HFF-Myc (cell line): ENCODE measurements at regions not wholly inside any gene's neighbourhood (a gene's known extent, or its start where the extent isn't known, plus 50 kb on each side); places are given as distances from the start of the nearest gene placed in this dataset.
A peak's percentile ranks its signal among the peaks of the same experiment; 100 is the strongest.

Experiments
- DNase-seq: peaks from one replicate; pipeline ENCODE4 v3.0.0-alpha.2; 2011; ENCODE audit warnings: low read depth; ENCODE audit errors: extremely low read depth
- H3K4me3 ChIP-seq: replicated peaks from 2 replicates; pipeline ENCODE4 v1.5.1; 2011; ENCODE audit warnings: low read depth, mild to moderate bottlenecking, control low read depth, low read length
- TF ChIP-seq, protein P1 (sequence below): IDR thresholded peaks from 2 replicates; pipeline ENCODE4 v1.5.1; 2012; ENCODE audit warnings: mild to moderate bottlenecking, low read depth, low read length, control low read depth; ENCODE audit errors: missing control alignments

DNA sequence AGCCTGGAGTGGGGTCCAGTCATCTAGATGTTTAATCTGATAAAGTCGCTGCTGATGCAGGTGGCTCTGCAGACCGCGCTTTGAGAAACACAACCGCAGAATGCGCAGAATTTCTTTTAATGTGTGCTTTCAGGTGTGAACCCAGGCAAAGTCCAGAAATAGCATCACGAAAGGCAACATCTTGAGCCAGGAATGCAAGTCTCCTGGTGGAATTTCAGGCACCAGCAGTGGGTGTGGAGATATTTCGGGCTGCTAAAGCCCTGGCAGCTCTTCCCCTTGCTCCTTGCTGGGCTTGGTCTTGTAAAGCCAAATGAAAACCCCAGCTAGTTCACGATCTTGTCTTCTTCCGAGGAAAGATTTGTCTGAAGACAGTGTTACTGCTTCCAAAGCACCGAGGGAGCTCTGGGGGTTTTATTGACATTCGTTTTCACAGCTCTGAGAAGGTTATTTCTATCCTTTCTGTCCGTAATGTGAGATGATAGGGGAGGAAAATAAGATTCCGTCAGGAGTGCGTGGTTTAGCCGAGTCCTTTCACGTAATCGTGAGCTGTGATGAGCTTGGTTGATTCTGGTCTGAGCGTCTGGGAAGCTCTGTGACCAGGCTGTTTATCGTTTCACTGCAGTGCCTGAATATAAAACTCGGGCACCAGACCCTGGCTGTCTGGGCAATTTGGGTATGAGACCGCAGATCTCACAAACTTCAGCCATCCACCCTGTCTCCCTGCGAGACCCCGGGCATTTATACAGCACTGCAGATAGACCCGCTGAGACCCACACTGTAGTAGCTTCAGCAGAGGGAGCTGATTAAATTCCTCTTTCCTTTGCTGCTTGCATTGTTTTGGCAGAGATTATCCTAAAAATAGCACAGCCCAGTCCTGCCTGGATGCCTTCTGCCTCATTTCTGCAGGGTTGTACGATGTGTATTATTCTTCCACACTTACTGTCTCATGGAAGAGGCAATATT lies 67.0 kb upstream of the SLC25A26 start:
- no peak for DNase-seq
- H3K4me3 ChIP-seq, result peak overlapping the region; percentile 28
- TF ChIP-seq, protein P1, sequence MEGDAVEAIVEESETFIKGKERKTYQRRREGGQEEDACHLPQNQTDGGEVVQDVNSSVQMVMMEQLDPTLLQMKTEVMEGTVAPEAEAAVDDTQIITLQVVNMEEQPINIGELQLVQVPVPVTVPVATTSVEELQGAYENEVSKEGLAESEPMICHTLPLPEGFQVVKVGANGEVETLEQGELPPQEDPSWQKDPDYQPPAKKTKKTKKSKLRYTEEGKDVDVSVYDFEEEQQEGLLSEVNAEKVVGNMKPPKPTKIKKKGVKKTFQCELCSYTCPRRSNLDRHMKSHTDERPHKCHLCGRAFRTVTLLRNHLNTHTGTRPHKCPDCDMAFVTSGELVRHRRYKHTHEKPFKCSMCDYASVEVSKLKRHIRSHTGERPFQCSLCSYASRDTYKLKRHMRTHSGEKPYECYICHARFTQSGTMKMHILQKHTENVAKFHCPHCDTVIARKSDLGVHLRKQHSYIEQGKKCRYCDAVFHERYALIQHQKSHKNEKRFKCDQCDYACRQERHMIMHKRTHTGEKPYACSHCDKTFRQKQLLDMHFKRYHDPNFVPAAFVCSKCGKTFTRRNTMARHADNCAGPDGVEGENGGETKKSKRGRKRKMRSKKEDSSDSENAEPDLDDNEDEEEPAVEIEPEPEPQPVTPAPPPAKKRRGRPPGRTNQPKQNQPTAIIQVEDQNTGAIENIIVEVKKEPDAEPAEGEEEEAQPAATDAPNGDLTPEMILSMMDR, result no peak

DNA sequence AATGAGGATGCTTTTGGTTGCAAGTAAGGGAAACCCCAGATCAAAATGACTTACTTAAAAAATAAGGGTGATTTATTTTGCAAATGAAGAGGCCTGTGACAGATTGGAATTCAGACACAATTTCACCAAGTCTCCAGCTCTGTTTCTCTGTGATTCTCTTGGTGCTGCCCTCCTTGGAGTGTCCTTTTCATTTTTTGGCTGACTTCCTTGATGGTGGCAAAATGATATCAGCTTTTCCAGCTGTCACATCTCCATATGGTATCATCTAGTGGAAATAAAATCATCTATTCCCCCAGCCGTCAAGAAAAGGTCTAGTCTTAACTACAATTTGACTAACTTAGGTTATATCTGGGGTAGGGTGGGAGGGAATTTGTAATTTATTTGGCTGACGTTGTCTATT lies 68.5 kb upstream of the SLC25A26 start:
- no peak overlapping the region for H3K4me3 ChIP-seq
- DNase-seq, result no peak
- TF ChIP-seq, protein P1, result no peak

DNA sequence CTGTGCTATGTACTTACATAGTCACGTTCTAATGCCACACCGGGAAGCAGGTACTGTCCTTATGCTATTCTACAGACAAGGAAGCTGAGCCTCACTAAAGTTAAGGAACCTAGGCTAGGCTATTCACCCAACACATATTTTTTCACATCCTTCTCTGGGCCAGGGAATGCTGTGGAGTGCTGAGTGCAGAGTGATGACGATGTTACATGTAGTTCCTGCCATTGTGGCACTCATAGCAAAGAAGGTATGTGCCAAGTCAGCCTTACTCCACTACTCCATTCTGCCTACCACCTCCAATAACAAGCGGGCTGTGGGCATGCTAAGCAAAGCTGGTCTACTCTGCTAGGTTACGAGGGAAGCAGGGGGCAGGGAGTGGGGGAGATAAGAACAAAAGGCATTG lies 69.8 kb upstream of the SLC25A26 start:
- DNase-seq, result no peak
- TF ChIP-seq, protein P1, result no peak
- H3K4me3 ChIP-seq, result no peak overlapping the region

DNA sequence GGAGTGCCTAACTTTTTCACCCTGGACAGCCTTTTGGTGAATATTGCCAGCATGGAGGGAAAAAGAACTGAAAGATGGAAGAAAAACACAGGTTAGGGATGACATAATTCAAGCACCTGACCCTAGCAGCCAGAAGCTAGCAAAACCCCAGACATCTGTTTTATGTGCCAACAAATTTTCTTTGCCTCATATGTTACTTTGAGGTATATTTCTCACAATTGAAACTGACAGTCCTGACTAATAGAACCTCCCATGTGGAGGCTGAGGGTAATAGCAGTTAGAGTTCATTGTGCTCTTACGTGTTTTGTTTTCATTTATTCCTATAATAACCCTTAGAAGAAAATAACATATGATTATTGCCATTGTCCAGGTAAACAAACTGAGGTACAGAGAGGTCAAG lies 71.5 kb upstream of the SLC25A26 start:
- TF ChIP-seq, protein P1, result no peak
- no peak overlapping the region for H3K4me3 ChIP-seq
- DNase-seq, result no peak

DNA sequence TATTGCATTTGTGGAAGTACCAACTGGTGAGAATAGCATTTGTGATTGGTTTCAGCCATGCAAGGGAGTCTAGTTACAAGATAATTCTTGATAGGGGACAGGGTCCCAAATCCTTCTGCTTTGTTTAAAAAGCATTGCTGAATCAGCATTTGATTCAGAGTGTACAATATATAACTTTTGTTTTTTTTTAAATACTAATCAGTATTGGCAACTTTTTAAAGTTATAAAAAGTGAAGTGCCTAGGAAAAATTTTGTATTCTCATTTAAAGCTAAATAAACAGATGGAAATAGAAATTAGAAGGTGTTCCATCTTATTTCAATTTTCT lies 75.4 kb upstream of the SLC25A26 start:
- H3K4me3 ChIP-seq, result no peak overlapping the region
- DNase-seq, result no peak
- TF ChIP-seq, protein P1, result no peak

DNA sequence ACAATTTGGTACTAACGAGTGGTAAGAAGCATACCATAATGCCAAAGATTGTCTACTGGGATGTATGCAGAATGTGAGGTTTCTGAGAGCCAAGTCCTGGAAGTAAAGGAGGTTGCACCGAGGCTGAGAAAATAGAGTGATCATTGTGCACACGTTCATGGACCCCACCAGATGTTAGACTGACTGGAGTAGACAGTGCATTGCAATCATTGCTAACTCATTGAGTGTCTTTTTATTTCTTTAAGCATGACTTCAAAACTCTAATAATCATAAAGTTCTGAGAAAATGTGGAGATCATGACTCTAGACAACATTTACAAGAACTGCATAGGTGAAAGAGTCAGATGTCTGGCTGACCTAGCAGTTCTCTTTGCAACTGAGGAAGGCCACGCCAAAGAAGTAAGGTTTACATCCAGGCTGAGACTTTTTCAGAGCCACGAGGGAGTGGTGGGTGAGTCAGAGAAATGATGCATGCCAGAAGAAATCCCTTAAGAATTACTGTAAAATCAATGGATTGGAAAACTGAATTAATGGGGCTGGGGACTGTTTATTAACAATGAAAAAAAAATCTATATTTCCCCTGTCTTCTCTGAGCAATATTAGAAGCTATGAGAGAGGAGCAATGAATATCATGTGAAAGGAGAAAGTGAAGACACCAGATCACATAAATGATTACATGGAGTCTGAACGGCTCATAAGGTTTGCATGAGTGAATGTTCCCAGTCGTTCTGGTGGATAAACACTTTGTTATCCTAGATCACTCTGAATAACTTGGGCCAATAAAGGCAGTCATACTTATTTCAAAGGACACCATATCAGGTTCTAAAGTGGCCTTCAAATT lies 76.0 kb upstream of the SLC25A26 start:
- TF ChIP-seq, protein P1, result no peak
- no peak overlapping the region for H3K4me3 ChIP-seq
- no peak for DNase-seq
